Left ventricle myocardium inferior (tissue), 1 donor: ENCODE measurements at regions not wholly inside any gene's neighbourhood (a gene's known extent, or its start where the extent isn't known, plus 50 kb on each side); places are given as distances from the start of the nearest gene placed in this dataset.

Experiments
- DNase-seq: peaks from one replicate; pipeline ENCODE4 v3.0.0-alpha.2; 2020
- H3K27ac ChIP-seq: fragments of 200-600 bp; replicated peaks from 2 replicates; pipeline ENCODE4 v1.8.0; 2021
- H3K27me3 ChIP-seq: fragments of 200-600 bp; 2 replicates; pipeline ENCODE4 v1.8.0; 2021; ENCODE audit warnings: low read depth
- H3K36me3 ChIP-seq: fragments of 200-600 bp; 2 replicates; pipeline ENCODE4 v1.8.0; 2021
- H3K4me1 ChIP-seq: fragments of 200-600 bp; 2 replicates; pipeline ENCODE4 v1.8.0; 2021
- H3K4me3 ChIP-seq: fragments of 200-600 bp; 2 replicates; pipeline ENCODE4 v1.8.0; 2021; ENCODE audit warnings: mild to moderate bottlenecking, moderate library complexity
- H3K9me3 ChIP-seq: fragments of 200-600 bp; replicated peaks from 2 replicates; pipeline ENCODE4 v1.8.0; 2021
- intact Hi-C: fragments of 100-400 bp; cut with micrococcal nuclease; formaldehyde crosslinking; loops from one replicate; pipeline ENCODE4 v1.11.0; 2022
- TF ChIP-seq, protein P1 (sequence below): fragments of 200-600 bp; IDR thresholded peaks from 2 replicates; pipeline ENCODE4 v1.8.0; 2021; ENCODE audit warnings: antibody characterized with exemption, mild to moderate bottlenecking, borderline replicate concordance
- donor health status: DM: no; HTN: yes; CAD: no; lungs with severe emphysema.

DNA sequence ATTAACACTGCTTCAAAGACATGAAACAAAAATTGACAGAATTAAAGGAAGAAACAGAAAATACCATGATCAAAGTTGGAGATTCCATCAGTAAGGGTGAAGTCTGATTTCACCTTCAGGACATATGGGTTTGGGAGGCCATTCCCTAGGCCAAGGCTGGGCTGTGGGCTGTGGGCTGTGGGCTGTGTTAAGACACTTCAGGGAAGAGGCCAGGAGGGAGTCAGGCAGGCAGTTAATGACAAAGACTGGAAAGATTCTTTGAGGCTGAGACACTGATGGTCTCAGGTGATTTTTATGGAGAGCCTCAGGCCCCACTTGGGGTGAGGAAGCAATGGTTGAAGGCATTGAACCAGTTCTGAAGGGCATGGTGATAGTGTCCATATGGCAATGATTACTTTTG is 57.5 kb downstream of the MAGEF1 start:
- H3K4me3 ChIP-seq = no peak overlapping the region
- H3K4me1 ChIP-seq = peaks cover 20% of the 10 kb centered on the region
- intact Hi-C loops = no loop called here
- no peaks in the 10 kb centered on the region for H3K27me3 ChIP-seq
- TF ChIP-seq, protein P1, sequence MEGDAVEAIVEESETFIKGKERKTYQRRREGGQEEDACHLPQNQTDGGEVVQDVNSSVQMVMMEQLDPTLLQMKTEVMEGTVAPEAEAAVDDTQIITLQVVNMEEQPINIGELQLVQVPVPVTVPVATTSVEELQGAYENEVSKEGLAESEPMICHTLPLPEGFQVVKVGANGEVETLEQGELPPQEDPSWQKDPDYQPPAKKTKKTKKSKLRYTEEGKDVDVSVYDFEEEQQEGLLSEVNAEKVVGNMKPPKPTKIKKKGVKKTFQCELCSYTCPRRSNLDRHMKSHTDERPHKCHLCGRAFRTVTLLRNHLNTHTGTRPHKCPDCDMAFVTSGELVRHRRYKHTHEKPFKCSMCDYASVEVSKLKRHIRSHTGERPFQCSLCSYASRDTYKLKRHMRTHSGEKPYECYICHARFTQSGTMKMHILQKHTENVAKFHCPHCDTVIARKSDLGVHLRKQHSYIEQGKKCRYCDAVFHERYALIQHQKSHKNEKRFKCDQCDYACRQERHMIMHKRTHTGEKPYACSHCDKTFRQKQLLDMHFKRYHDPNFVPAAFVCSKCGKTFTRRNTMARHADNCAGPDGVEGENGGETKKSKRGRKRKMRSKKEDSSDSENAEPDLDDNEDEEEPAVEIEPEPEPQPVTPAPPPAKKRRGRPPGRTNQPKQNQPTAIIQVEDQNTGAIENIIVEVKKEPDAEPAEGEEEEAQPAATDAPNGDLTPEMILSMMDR = no peak
- no peaks in the 10 kb centered on the region for H3K36me3 ChIP-seq
- no peak overlapping the region for H3K27ac ChIP-seq
- DNase-seq = no peak
- peaks cover 11% of the 10 kb centered on the region for H3K9me3 ChIP-seq

DNA sequence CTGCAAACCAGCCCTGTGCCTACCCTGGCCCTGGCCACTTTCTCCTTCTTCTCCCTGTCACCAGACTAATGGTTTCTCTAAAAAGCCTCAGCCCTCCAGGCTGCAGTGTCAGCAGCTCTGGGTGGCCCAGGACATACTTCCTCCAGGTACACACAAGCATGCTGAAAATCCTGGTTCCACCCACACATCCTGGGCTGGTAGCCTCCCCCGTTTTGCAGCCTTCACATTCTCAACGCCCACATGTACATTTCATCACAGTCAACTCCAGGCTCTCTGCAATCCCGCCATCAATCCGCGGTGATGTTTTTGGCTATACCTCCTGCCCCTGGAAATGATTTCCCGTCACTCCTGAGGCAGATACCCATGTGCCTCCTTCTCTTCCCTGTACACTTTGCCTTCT is 59.4 kb downstream of the MAGEF1 start:
- H3K4me1 ChIP-seq = peaks cover 13% of the 10 kb centered on the region

DNA sequence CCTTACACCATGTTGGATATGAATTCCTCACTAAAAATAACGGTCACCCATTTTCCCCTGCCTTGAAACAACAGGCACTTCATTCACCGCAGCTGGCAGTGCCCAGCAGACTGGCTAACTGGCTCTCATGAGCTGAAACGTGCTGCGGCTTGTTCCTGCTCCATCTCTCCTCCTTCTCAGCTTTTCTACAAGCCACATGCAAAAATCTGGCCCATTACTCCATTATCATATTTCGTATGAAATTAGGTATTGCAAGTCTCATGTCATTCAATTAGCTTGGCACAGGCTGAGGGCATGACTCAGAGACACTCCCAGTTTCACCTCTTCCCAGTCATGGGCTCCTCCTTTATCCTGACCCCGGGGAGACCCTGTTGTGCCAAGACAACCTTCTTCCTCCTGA is 60.0 kb downstream of the MAGEF1 start:
- H3K9me3 ChIP-seq = peaks cover 11% of the 10 kb centered on the region
- H3K4me1 ChIP-seq = peaks cover 12% of the 10 kb centered on the region
- intact Hi-C loops = no loop called here
- DNase-seq = no peak
- H3K36me3 ChIP-seq = no peaks in the 10 kb centered on the region
- no peaks in the 10 kb centered on the region for H3K27me3 ChIP-seq
- H3K27ac ChIP-seq = no peak overlapping the region
- TF ChIP-seq, protein P1 = no peak
- H3K4me3 ChIP-seq = no peak overlapping the region

More for the DNA sequence above, 59.4 kb downstream of the MAGEF1 start:
- Histone ChIP-seq H3K9me3 (peaks cover 11% of the 10 kb centered on the region), H3K4me3 (no peak overlapping the region), H3K36me3 (no peaks in the 10 kb centered on the region), H3K27me3 (no peaks in the 10 kb centered on the region), H3K27ac (no peak overlapping the region)
- TF ChIP-seq, protein P1 = no peak
- intact Hi-C loops = no loop called here
- no peak for DNase-seq

DNA sequence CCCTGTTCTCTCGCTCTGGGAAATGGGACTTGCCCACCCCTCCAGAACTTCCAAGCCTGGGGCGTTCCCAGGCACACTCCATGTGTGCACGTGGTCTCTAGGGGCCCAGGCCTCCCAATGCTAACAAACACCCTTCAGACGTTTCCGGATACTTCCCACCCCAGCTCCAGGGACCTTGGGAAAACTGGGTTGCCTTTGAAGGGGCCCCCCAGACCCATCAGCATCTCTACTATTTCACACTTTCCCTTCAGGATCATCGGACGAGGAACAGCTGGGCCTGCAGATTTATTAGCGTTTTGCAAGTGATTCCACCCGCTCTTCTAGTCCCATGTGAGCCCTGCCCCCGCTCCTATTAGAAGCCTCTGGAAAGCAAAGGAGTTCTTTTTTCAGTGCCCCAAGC is 63.2 kb downstream of the MAGEF1 start:
- Histone ChIP-seq H3K4me3 (no peak overlapping the region), H3K27me3 (no peaks in the 10 kb centered on the region), H3K9me3 (peaks cover 2% of the 10 kb centered on the region), H3K36me3 (no peaks in the 10 kb centered on the region), H3K4me1 (peaks cover 6% of the 10 kb centered on the region), H3K27ac (no peak overlapping the region)
- DNase-seq = no peak
- intact Hi-C loops = no loop called here
- TF ChIP-seq, protein P1 = no peak

DNA sequence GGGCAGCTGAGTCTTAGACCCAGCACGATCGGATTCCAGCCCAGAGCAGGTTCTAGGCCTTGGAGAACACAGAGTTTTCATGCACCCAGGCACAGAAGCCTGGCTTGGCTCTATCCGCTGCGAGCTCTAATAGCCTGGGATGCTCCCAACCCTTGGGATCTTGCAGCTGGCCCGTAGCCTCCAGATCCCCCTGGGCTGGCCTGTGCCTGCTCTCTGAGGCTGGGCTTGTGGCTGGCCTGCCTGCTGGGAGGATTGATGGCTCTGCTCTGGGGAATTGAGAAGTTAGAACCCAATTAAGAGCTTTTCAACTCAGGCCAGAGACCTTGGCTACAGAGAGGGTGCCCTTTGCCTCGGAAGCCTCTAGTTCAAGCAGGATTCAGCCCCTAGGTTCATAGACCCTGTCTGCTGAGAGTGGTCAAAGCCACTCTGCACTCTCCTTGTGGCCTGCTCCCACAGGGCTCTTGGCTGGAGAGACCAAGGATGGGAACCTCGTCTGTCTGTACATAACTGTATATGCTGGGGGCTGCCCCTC is 64.4 kb downstream of the MAGEF1 start:
- TF ChIP-seq, protein P1 = no peak
- no peak for DNase-seq
- intact Hi-C loops = no loop called here
- peaks cover 6% of the 10 kb centered on the region for H3K4me1 ChIP-seq
- H3K27me3 ChIP-seq = no peaks in the 10 kb centered on the region
- H3K27ac ChIP-seq = no peak overlapping the region
- H3K9me3 ChIP-seq = no peaks in the 10 kb centered on the region
- H3K36me3 ChIP-seq = no peaks in the 10 kb centered on the region
- H3K4me3 ChIP-seq = no peak overlapping the region
